ENCODE measurements at regions not wholly inside any gene's neighbourhood (a gene's known extent, or its start where the extent isn't known, plus 50 kb on each side); places are given as distances from the start of the nearest gene placed in this dataset.

DNA sequence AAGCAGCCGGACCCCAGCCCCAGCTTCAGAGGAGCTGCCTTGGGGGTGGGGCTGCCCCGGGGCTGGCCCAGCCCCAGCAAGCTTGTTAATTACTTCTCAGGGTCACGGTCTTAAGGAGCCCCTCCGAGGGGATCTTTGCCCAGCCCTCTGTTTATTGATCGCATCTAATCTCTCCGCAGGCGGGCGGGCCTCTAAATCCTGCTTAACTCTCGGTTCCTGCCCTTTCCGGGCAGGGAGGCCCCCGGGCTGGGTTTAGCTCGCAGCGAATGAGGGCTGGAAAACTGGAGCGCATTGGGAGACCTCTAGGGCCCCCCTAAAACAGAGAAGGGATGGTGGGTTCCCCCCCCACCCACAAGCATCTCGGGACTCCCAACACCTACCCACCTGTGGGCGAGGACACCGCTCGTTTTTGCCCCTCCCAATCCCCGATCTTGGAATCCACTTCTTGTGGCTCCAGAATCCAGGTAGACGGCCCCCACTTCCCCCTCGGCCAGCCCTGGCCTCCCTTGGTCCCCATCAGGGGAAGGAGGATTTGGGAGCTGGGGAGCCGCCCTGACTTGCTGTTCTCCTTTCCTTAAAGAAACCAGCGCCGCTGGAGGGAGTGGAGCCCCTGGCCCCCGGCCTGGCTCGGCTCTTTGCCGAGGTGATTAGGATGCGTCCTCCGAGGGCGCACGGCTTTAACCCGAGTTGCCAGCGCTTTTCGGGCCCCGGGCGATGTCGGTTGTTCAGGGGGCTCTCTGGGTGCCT, 59.5 kb upstream of the ADGRL1 start:
- H3K4me2 ChIP-seq (ENCODE audit: low read depth, low read length): no peak overlapping the region
- H4K20me1 ChIP-seq (ENCODE audit: insufficient read depth, low read length): no peaks in the 10 kb centered on the region
- no peak for DNase-seq (ENCODE audit: low spot score)
- no peaks in the 10 kb centered on the region for H3K79me2 ChIP-seq (ENCODE audit: insufficient read depth, low read length)
- no peaks in the 10 kb centered on the region for H3K4me1 ChIP-seq (ENCODE audit: insufficient read depth, low read length)
- H3K27ac ChIP-seq (ENCODE audit: extremely low read length, insufficient read depth, low read length): no peak overlapping the region
- no peaks in the 10 kb centered on the region for H3K9me3 ChIP-seq (ENCODE audit: low read length)
- peaks cover 7 to 30% of the 10 kb centered on the region in 2 experiments for H3K27me3 ChIP-seq (ENCODE audit: control insufficient read depth in 1 of 2, insufficient read depth in 2 of 2, low read length in 2 of 2)
- intact Hi-C loops (cut with micrococcal nuclease; ENCODE audit: unreplicated experiment) (no loop called here), in situ Hi-C loops (cut with HindIII; ENCODE audit: extremely low pct_ligation_motif_present, low pct_unique_long_range_greater_than_20kb) (no loop called here)
- FAIRE-seq: no peak
- CTCF ChIA-PET (ENCODE audit: low intra/inter-chr PET ratio, low total read pairs): no interaction called here
- H3K9ac ChIP-seq (ENCODE audit: insufficient read depth, low read depth, low read length): no peak overlapping the region
- H2AFZ ChIP-seq (ENCODE audit: low read length): no peak overlapping the region
- ATAC-seq: no peak
- WGBS (ENCODE audit: low lambda C conversion rate): 19% methylated on average over 28 of the region's 37 CpGs
- H3K4me3 ChIP-seq (replicated peaks in 1 of 3; ENCODE audit: insufficient read depth in 1 of 3, low read depth in 2 of 3, low read length in 3 of 3): no peak overlapping the region
- POLR2A ChIA-PET: no interaction called here
- no peaks in the 10 kb centered on the region for H3K36me3 ChIP-seq (replicated peaks in 1 of 2; ENCODE audit: control insufficient read depth in 1 of 2, insufficient read depth in 2 of 2, low read length in 2 of 2)
- no TSS peak for BruUV-seq (replicated peaks)
- no peak for TF ChIP-seq DMAP1 (CRISPR knock-in tag; IDR thresholded peaks at IDR 0.05)
- no peak for TF ChIP-seq ATM (IDR thresholded peaks at IDR 0.05; ENCODE audit: borderline replicate concordance)
- TF ChIP-seq HNRNPL (IDR thresholded peaks at IDR 0.05; ENCODE audit: low read depth, low read length): no peak
- TF ChIP-seq, protein P1, sequence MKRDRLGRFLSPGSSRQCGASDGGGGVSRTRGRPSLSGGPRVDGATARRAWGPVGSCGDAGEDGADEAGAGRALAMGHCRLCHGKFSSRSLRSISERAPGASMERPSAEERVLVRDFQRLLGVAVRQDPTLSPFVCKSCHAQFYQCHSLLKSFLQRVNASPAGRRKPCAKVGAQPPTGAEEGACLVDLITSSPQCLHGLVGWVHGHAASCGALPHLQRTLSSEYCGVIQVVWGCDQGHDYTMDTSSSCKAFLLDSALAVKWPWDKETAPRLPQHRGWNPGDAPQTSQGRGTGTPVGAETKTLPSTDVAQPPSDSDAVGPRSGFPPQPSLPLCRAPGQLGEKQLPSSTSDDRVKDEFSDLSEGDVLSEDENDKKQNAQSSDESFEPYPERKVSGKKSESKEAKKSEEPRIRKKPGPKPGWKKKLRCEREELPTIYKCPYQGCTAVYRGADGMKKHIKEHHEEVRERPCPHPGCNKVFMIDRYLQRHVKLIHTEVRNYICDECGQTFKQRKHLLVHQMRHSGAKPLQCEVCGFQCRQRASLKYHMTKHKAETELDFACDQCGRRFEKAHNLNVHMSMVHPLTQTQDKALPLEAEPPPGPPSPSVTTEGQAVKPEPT (CRISPR knock-in tag; IDR thresholded peaks at IDR 0.05; ENCODE audit: low read depth): no peak
- TF ChIP-seq CENPX (CRISPR knock-in tag; IDR thresholded peaks at IDR 0.05): no peak
- TF ChIP-seq PBX3 (CRISPR knock-in tag; IDR thresholded peaks at IDR 0.05; ENCODE audit: borderline replicate concordance): no peak
- TF ChIP-seq, protein P2, sequence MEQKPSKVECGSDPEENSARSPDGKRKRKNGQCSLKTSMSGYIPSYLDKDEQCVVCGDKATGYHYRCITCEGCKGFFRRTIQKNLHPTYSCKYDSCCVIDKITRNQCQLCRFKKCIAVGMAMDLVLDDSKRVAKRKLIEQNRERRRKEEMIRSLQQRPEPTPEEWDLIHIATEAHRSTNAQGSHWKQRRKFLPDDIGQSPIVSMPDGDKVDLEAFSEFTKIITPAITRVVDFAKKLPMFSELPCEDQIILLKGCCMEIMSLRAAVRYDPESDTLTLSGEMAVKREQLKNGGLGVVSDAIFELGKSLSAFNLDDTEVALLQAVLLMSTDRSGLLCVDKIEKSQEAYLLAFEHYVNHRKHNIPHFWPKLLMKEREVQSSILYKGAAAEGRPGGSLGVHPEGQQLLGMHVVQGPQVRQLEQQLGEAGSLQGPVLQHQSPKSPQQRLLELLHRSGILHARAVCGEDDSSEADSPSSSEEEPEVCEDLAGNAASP (CRISPR knock-in tag; IDR thresholded peaks at IDR 0.05; ENCODE audit: borderline replicate concordance): no peak
- TF ChIP-seq PLRG1 (conservative IDR thresholded peaks at IDR 0.05): no peak
- TF ChIP-seq, protein P3, sequence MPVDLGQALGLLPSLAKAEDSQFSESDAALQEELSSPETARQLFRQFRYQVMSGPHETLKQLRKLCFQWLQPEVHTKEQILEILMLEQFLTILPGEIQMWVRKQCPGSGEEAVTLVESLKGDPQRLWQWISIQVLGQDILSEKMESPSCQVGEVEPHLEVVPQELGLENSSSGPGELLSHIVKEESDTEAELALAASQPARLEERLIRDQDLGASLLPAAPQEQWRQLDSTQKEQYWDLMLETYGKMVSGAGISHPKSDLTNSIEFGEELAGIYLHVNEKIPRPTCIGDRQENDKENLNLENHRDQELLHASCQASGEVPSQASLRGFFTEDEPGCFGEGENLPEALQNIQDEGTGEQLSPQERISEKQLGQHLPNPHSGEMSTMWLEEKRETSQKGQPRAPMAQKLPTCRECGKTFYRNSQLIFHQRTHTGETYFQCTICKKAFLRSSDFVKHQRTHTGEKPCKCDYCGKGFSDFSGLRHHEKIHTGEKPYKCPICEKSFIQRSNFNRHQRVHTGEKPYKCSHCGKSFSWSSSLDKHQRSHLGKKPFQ (CRISPR knock-in tag; IDR thresholded peaks at IDR 0.05; ENCODE audit: insufficient replicate concordance): no peak
- no peak for TF ChIP-seq MLLT10 (CRISPR knock-in tag; IDR thresholded peaks at IDR 0.05)
- TF ChIP-seq RNF2 (conservative IDR thresholded peaks at IDR 0.05; ENCODE audit: low read depth): no peak
- no peak for TF ChIP-seq ZNF282 (IDR thresholded peaks at IDR 0.05; ENCODE audit: partially characterized antibody)
- TF ChIP-seq ZNF652 (CRISPR knock-in tag; IDR thresholded peaks at IDR 0.05; ENCODE audit: borderline replicate concordance, low read depth): no peak
- TF ChIP-seq TCF7L2 (IDR thresholded peaks at IDR 0.05; ENCODE audit: low read depth, low read length): no peak
- TF ChIP-seq ZNF354B (CRISPR knock-in tag; IDR thresholded peaks at IDR 0.05): no peak
